ENCODE measurements at regions not wholly inside any gene's neighbourhood (a gene's known extent, or its start where the extent isn't known, plus 50 kb on each side); places are given as distances from the start of the nearest gene placed in this dataset.

DNA sequence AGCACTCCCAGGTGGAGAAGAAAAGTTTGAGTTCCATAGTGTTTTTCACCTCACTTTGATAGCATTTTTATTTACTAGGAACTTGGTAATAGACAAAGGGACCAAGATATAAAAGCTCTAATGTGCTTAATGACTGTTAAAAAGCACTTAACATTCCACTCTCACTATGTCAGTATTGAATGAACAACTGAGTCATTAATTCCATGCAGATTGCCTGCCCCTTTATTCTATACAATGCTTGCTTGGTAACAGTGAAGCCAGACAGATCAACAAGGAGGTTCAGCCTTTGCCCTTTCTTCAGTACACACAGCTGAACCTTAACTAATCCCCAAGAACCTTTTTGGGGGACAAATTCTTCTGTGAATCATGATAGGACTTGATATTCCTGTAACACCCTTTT, 425.5 kb downstream of the NUF2 start:
- H4K20me1 ChIP-seq (ENCODE audit: insufficient read depth), result no peaks in the 10 kb centered on the region
- H3K79me2 ChIP-seq (ENCODE audit: insufficient read depth), result no peaks in the 10 kb centered on the region
- H3K9me2 ChIP-seq, result no peaks in the 10 kb centered on the region
- H3K9ac ChIP-seq, result no peak overlapping the region
- no peak overlapping the region for H2AFZ ChIP-seq (ENCODE audit: low read depth)
- H3K9me3 ChIP-seq, result no peaks in the 10 kb centered on the region
- H3K36me3 ChIP-seq (replicated peaks in 1 of 2; ENCODE audit: control insufficient read depth in 1 of 2, insufficient read depth in 2 of 2, low read length in 1 of 2), result no peaks in the 10 kb centered on the region
- no peaks in the 10 kb centered on the region for H3K27me3 ChIP-seq (ENCODE audit: insufficient read depth)
- no peak overlapping the region for H3K4me3 ChIP-seq (ENCODE audit: low read depth in 2 of 2, low read length in 1 of 2)
- no peaks in the 10 kb centered on the region for H3F3A ChIP-seq (replicated peaks; ENCODE audit: insufficient read depth)
- no peaks in the 10 kb centered on the region for H3K4me1 ChIP-seq (ENCODE audit: control insufficient read depth in 1 of 2, insufficient read depth in 2 of 2, low read depth in 1 of 2, low read length in 1 of 2)
- H3K4me2 ChIP-seq, result no peak overlapping the region
- H3K27ac ChIP-seq (ENCODE audit: low read depth in 2 of 2, low read length in 1 of 2), result no peak overlapping the region
- POLR2A ChIA-PET, result no interaction called here
- no peak for TF ChIP-seq NRF1 (IDR thresholded peaks at IDR 0.05; ENCODE audit: low read depth, low read length)
- CTCF ChIA-PET, result interaction anchor here (0.7 kb wide), 1 partner anchor 151 kb away, joined by 3 read pairs; no protein-coding TSS in a partner anchor
- DNase-seq, result no peak

DNA sequence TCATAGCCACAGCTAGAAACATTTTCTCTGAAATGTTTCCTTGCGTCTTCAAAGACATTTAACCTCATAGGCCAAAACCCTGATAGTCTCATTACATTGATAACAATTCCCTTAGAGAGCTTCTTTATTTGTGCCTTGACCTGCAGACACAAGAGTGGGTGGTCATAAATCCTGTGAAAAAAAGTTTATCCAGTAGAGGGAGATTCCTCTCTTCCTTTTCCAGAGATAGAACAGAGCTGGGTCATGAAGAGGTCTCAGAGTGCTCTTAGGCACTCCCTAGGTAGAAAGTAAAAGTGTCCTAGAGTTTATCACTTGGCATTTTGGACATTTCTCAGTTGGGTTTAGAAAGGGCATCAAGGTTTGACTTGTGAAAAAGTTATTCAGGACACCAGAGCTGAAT, 426.1 kb downstream of the NUF2 start:
- no peaks in the 10 kb centered on the region for H3K27me3 ChIP-seq (ENCODE audit: insufficient read depth)
- POLR2A ChIA-PET, result no interaction called here
- H3K4me1 ChIP-seq (ENCODE audit: control insufficient read depth in 1 of 2, insufficient read depth in 2 of 2, low read depth in 1 of 2, low read length in 1 of 2), result no peaks in the 10 kb centered on the region
- TF ChIP-seq, protein P1, sequence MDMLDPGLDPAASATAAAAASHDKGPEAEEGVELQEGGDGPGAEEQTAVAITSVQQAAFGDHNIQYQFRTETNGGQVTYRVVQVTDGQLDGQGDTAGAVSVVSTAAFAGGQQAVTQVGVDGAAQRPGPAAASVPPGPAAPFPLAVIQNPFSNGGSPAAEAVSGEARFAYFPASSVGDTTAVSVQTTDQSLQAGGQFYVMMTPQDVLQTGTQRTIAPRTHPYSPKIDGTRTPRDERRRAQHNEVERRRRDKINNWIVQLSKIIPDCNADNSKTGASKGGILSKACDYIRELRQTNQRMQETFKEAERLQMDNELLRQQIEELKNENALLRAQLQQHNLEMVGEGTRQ (IDR thresholded peaks at IDR 0.05; ENCODE audit: borderline replicate concordance, low read depth, low read length), result no peak
- no peak for TF ChIP-seq TCF12 (IDR thresholded peaks at IDR 0.05)
- no peak for DNase-seq
- H3K9ac ChIP-seq, result no peak overlapping the region
- H3K36me3 ChIP-seq (replicated peaks in 1 of 2; ENCODE audit: control insufficient read depth in 1 of 2, insufficient read depth in 2 of 2, low read length in 1 of 2), result no peaks in the 10 kb centered on the region
- H3F3A ChIP-seq (replicated peaks; ENCODE audit: insufficient read depth), result no peaks in the 10 kb centered on the region
- no peak overlapping the region for H2AFZ ChIP-seq (ENCODE audit: low read depth)
- H3K9me2 ChIP-seq, result no peaks in the 10 kb centered on the region
- H3K79me2 ChIP-seq (ENCODE audit: insufficient read depth), result no peaks in the 10 kb centered on the region
- no peak overlapping the region for H3K4me3 ChIP-seq (ENCODE audit: low read depth in 2 of 2, low read length in 1 of 2)
- H3K4me2 ChIP-seq, result no peak overlapping the region
- no peaks in the 10 kb centered on the region for H4K20me1 ChIP-seq (ENCODE audit: insufficient read depth)
- CTCF ChIA-PET, result interaction anchor here (0.7 kb wide), 1 partner anchor 150 kb away, joined by 3 read pairs; no protein-coding TSS in a partner anchor
- 0% methylated on average over 1 of the region's 1 CpG for WGBS (ENCODE audit: low lambda C conversion rate)
- no peaks in the 10 kb centered on the region for H3K9me3 ChIP-seq
- H3K27ac ChIP-seq (ENCODE audit: low read depth in 2 of 2, low read length in 1 of 2), result no peak overlapping the region

DNA sequence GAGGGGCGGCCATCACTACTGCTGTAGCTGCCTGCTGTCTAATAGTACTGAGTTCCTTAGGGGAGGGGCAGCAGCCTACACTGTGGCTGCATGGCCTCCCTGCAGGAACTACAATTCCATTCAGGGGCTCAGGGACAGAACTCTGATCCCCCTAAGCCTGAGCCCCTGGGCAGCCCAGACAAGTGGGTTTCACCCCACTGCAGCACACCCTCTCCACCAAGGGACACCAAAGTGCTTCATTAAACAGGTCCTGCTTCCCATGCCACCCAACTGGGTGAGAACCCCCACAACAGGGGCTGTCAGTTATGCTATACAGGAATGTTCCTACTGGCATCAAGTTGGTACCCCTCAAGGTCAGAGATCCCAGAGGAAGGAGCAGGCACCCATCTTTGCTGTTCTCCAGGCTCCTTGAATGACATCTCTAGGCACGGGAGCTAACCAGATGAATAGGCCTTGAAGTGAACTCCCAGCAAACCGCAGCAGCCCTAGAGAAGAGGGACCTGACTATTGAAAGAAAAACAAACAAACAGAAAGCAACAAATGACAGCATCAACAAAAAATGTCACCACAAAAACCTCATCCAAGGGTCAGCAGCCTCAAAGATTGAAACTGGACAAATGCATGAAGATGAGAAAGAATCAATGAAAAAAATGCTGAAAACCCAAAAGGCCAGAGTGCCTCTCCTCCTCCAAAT, 437.4 kb downstream of the NUF2 start:
- Histone ChIP-seq H3K27ac (ENCODE audit: low read depth in 2 of 2, low read length in 1 of 2) (no peak overlapping the region), H3K9ac (no peak overlapping the region), H3K79me2 (ENCODE audit: insufficient read depth) (no peaks in the 10 kb centered on the region), H3K27me3 (ENCODE audit: insufficient read depth) (no peaks in the 10 kb centered on the region), H3K4me3 (ENCODE audit: low read depth in 2 of 2, low read length in 1 of 2) (no peak overlapping the region), H3K4me1 (ENCODE audit: control insufficient read depth in 1 of 2, insufficient read depth in 2 of 2, low read depth in 1 of 2, low read length in 1 of 2) (no peaks in the 10 kb centered on the region), H2AFZ (ENCODE audit: low read depth) (no peak overlapping the region), H3K36me3 (replicated peaks in 1 of 2; ENCODE audit: control insufficient read depth in 1 of 2, insufficient read depth in 2 of 2, low read length in 1 of 2) (no peaks in the 10 kb centered on the region), H3K9me2 (no peaks in the 10 kb centered on the region), H3K9me3 (no peaks in the 10 kb centered on the region; the same call in 1 of the 2 replicates), H4K20me1 (ENCODE audit: insufficient read depth) (no peaks in the 10 kb centered on the region), H3F3A (replicated peaks; ENCODE audit: insufficient read depth) (no peaks in the 10 kb centered on the region), H3K4me2 (no peak overlapping the region)
- 52% methylated on average over 2 of the region's 3 CpGs for WGBS (ENCODE audit: low lambda C conversion rate)
- no peak for DNase-seq
- ChIA-PET POLR2A (no interaction called here), CTCF (interaction anchor here (0.9 kb wide), 1 partner anchor 22 kb away, joined by 3 read pairs; no protein-coding TSS in a partner anchor)
- TF ChIP-seq EZH2phosphoT487 (IDR thresholded peaks at IDR 0.05; ENCODE audit: borderline replicate concordance, low read depth) (no peak), YY1 (IDR thresholded peaks at IDR 0.05; ENCODE audit: low read depth) (no peak), RAD21 (IDR thresholded peaks at IDR 0.05; ENCODE audit: low read length) (no peak), GABPA (IDR thresholded peaks at IDR 0.05; ENCODE audit: low read depth) (no peak), GATA2 (CRISPR knock-in tag; IDR thresholded peaks at IDR 0.05) (no peak), FOSL2 (IDR thresholded peaks at IDR 0.05; ENCODE audit: borderline replicate concordance, low read depth) (no peak), TCF12 (IDR thresholded peaks at IDR 0.05) (no peak), RFX5 (IDR thresholded peaks at IDR 0.05; ENCODE audit: low read length) (no peak), EP300 (IDR thresholded peaks at IDR 0.05; ENCODE audit: borderline replicate concordance in 1 of 2, low read depth in 1 of 2, low read length in 1 of 2) (no peak), NFIC (IDR thresholded peaks at IDR 0.05; ENCODE audit: borderline replicate concordance) (no peak), NRF1 (IDR thresholded peaks at IDR 0.05; ENCODE audit: low read depth, low read length) (no peak)
- TF ChIP-seq, protein P2, sequence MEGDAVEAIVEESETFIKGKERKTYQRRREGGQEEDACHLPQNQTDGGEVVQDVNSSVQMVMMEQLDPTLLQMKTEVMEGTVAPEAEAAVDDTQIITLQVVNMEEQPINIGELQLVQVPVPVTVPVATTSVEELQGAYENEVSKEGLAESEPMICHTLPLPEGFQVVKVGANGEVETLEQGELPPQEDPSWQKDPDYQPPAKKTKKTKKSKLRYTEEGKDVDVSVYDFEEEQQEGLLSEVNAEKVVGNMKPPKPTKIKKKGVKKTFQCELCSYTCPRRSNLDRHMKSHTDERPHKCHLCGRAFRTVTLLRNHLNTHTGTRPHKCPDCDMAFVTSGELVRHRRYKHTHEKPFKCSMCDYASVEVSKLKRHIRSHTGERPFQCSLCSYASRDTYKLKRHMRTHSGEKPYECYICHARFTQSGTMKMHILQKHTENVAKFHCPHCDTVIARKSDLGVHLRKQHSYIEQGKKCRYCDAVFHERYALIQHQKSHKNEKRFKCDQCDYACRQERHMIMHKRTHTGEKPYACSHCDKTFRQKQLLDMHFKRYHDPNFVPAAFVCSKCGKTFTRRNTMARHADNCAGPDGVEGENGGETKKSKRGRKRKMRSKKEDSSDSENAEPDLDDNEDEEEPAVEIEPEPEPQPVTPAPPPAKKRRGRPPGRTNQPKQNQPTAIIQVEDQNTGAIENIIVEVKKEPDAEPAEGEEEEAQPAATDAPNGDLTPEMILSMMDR (IDR thresholded peaks at IDR 0.05), result no peak
- TF ChIP-seq, protein P3, sequence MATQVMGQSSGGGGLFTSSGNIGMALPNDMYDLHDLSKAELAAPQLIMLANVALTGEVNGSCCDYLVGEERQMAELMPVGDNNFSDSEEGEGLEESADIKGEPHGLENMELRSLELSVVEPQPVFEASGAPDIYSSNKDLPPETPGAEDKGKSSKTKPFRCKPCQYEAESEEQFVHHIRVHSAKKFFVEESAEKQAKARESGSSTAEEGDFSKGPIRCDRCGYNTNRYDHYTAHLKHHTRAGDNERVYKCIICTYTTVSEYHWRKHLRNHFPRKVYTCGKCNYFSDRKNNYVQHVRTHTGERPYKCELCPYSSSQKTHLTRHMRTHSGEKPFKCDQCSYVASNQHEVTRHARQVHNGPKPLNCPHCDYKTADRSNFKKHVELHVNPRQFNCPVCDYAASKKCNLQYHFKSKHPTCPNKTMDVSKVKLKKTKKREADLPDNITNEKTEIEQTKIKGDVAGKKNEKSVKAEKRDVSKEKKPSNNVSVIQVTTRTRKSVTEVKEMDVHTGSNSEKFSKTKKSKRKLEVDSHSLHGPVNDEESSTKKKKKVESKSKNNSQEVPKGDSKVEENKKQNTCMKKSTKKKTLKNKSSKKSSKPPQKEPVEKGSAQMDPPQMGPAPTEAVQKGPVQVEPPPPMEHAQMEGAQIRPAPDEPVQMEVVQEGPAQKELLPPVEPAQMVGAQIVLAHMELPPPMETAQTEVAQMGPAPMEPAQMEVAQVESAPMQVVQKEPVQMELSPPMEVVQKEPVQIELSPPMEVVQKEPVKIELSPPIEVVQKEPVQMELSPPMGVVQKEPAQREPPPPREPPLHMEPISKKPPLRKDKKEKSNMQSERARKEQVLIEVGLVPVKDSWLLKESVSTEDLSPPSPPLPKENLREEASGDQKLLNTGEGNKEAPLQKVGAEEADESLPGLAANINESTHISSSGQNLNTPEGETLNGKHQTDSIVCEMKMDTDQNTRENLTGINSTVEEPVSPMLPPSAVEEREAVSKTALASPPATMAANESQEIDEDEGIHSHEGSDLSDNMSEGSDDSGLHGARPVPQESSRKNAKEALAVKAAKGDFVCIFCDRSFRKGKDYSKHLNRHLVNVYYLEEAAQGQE (IDR thresholded peaks at IDR 0.05; ENCODE audit: low read depth, low read length), result no peak

Measured in SK-N-SH (cell line).